ENCODE measurements at regions not wholly inside any gene's neighbourhood (a gene's known extent, or its start where the extent isn't known, plus 50 kb on each side); places are given as distances from the start of the nearest gene placed in this dataset.
"Not testable (repeated sequence)": the region's sequence is repeated elsewhere in the genome, so short reads cannot be mapped to it uniquely, and the experiment has no call there.

- ATAC-seq, result no peak
- Histone ChIP-seq H3K9ac (ENCODE audit: low read length) (no peak overlapping the region), H3K36me3 (ENCODE audit: control insufficient read depth in 1 of 2, insufficient read depth in 2 of 2, low read length in 2 of 2) (no peaks in the 10 kb centered on the region), H4K20me1 (ENCODE audit: insufficient read depth) (no peaks in the 10 kb centered on the region), H3K4me3 (replicated peaks in 1 of 2; ENCODE audit: low read depth in 1 of 2, low read length in 2 of 2) (no peak overlapping the region), H3K9me2 (ENCODE audit: insufficient read depth) (no peaks in the 10 kb centered on the region), H3K4me1 (ENCODE audit: control insufficient read depth in 1 of 2, insufficient read depth in 2 of 2, low read length in 2 of 2) (no peaks in the 10 kb centered on the region), H3K9me3 (ENCODE audit: control insufficient read depth in 1 of 2, insufficient read depth in 1 of 2, low read depth in 1 of 2, low read length in 2 of 2) (no peaks in the 10 kb centered on the region), H3K27me3 (ENCODE audit: insufficient read depth, low read length) (no peaks in the 10 kb centered on the region), H3K4me2 (ENCODE audit: low read length) (no peak overlapping the region), H3K27ac (ENCODE audit: low read depth, low read length) (no peak overlapping the region), H3K79me2 (ENCODE audit: insufficient read depth, low read length) (no peaks in the 10 kb centered on the region), H2AFZ (ENCODE audit: low read depth, low read length, poor library complexity, severe bottlenecking) (no peak overlapping the region)
- ChIA-PET CTCF (no interaction called here), POLR2A (no interaction called here), RAD21 (ENCODE audit: low non-redundant PET in 1 of 2, low total read pairs in 2 of 2, uncharacterized antibody in 2 of 2, unreplicated experiment in 2 of 2) (no interaction called here)
- TF ChIP-seq EGR1 (IDR thresholded peaks at IDR 0.05; ENCODE audit: low read depth), result no peak
- intact Hi-C loops (cut with micrococcal nuclease), result no loop called here
- no TSS peak for BruUV-seq (replicated peaks)
- no peak for DNase-seq (ENCODE audit: low read depth, low spot score)
Measured at GRCh38 chr4:151583157-151583914, 174.4 kb downstream of the FHIP1A start.

GRCh38 chr4:151584101-151584500 is 175.1 kb downstream of the FHIP1A start:
- no peaks in the 10 kb centered on the region for H3K9me3 ChIP-seq (ENCODE audit: control insufficient read depth in 1 of 2, insufficient read depth in 1 of 2, low read depth in 1 of 2, low read length in 2 of 2)
- intact Hi-C loops (cut with micrococcal nuclease), result no loop called here
- TF ChIP-seq TCF7L2 (IDR thresholded peaks at IDR 0.05; ENCODE audit: borderline replicate concordance, extremely low read depth, insufficient read depth, insufficient read length), result no peak
- no peak for TF ChIP-seq ZFX (IDR thresholded peaks at IDR 0.05)
- no peak for TF ChIP-seq MAX (IDR thresholded peaks at IDR 0.05)
- no peak for TF ChIP-seq SRF (IDR thresholded peaks at IDR 0.05; ENCODE audit: low read depth)
- no peak for TF ChIP-seq EZH2phosphoT487 (IDR thresholded peaks at IDR 0.05; ENCODE audit: borderline replicate concordance)
- no peak for TF ChIP-seq CEBPB (IDR thresholded peaks at IDR 0.05; ENCODE audit: low read depth)
- TF ChIP-seq FOSL1 (IDR thresholded peaks at IDR 0.05; ENCODE audit: low read depth), result no peak
- H3K9me2 ChIP-seq (ENCODE audit: insufficient read depth), result no peaks in the 10 kb centered on the region
- no peaks in the 10 kb centered on the region for H4K20me1 ChIP-seq (ENCODE audit: insufficient read depth)
- no peak overlapping the region for H3K9ac ChIP-seq (ENCODE audit: low read length)
- no peak for DNase-seq (ENCODE audit: low read depth, low spot score)
- H2AFZ ChIP-seq (ENCODE audit: low read depth, low read length, poor library complexity, severe bottlenecking), result no peak overlapping the region
- POLR2A ChIA-PET, result no interaction called here
- CTCF ChIA-PET, result no interaction called here
- no peak overlapping the region for H3K4me2 ChIP-seq (ENCODE audit: low read length)
- H3K4me3 ChIP-seq (replicated peaks in 1 of 2; ENCODE audit: low read depth in 1 of 2, low read length in 2 of 2), result no peak overlapping the region
- no TSS peak for BruUV-seq (replicated peaks)
- H3K79me2 ChIP-seq (ENCODE audit: insufficient read depth, low read length), result no peaks in the 10 kb centered on the region
- RAD21 ChIA-PET (ENCODE audit: low non-redundant PET in 1 of 2, low total read pairs in 2 of 2, uncharacterized antibody in 2 of 2, unreplicated experiment in 2 of 2), result no interaction called here
- no peaks in the 10 kb centered on the region for H3K27me3 ChIP-seq (ENCODE audit: insufficient read depth, low read length)
- H3K4me1 ChIP-seq (ENCODE audit: control insufficient read depth in 1 of 2, insufficient read depth in 2 of 2, low read length in 2 of 2), result no peaks in the 10 kb centered on the region
- no peak for ATAC-seq
- no peaks in the 10 kb centered on the region for H3K36me3 ChIP-seq (ENCODE audit: control insufficient read depth in 1 of 2, insufficient read depth in 2 of 2, low read length in 2 of 2)
- H3K27ac ChIP-seq (ENCODE audit: low read depth, low read length), result no peak overlapping the region

DNA sequence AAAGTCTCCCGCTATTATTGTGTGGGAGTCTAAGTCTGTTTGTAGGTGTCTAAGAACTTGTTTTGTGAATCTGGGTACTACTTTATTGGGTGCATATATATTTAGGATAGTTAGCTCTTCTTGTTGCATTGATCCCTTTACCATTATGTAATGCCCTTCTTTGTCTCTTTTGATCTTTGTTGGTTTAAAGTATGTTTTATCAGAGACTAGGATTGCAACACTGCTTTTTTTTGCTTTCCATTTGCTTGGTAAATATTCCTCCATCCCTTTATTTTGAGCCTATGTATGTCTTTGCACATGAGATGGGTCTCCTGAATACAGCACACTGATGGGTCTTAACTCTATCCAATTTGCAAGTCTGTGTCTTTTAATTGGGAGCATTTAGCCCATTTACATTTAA is 165.2 kb downstream of the GATB start:
- H3K79me2 ChIP-seq (ENCODE audit: insufficient read depth, low read length); H2AFZ ChIP-seq (ENCODE audit: low read depth, low read length, poor library complexity, severe bottlenecking); H3K4me3 ChIP-seq (replicated peaks in 1 of 2; ENCODE audit: low read depth in 1 of 2, low read length in 2 of 2); H3K27me3 ChIP-seq (ENCODE audit: insufficient read depth, low read length); H3K4me1 ChIP-seq (ENCODE audit: control insufficient read depth in 1 of 2, insufficient read depth in 2 of 2, low read length in 2 of 2); RAD21 ChIA-PET (ENCODE audit: low non-redundant PET in 1 of 2, low total read pairs in 2 of 2, uncharacterized antibody in 2 of 2, unreplicated experiment in 2 of 2); BruUV-seq (replicated peaks); CTCF ChIA-PET; H3K9ac ChIP-seq (ENCODE audit: low read length); POLR2A ChIA-PET; H3K9me2 ChIP-seq (ENCODE audit: insufficient read depth); H3K27ac ChIP-seq (ENCODE audit: low read depth, low read length); H3K4me2 ChIP-seq (ENCODE audit: low read length); DNase-seq (ENCODE audit: low read depth, low spot score); ATAC-seq; H3K9me3 ChIP-seq (ENCODE audit: control insufficient read depth in 1 of 2, insufficient read depth in 1 of 2, low read depth in 1 of 2, low read length in 2 of 2); intact Hi-C loops (cut with micrococcal nuclease); H4K20me1 ChIP-seq (ENCODE audit: insufficient read depth); H3K36me3 ChIP-seq (ENCODE audit: control insufficient read depth in 1 of 2, insufficient read depth in 2 of 2, low read length in 2 of 2): not testable (repeated sequence)

DNA sequence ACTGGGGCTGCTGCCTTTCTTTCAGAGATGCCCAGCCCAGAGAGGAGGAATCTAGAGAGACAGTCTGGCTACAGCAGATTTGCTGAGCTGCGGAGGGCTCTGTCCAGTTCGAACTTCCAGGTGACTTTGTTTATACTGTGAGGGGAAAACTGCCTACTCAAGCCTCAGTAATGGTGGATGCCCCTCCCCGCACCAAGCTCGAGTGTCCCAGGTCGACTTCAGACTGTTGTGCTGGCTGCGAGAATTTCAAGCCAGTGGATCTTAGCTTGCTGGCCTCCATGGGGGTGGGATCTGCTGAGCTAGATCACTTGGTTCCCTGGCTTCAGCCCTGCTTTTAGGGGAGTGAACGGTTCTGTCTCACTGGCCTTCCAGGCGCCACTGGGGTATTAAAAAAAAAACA is 163.1 kb downstream of the GATB start:
- H4K20me1 ChIP-seq (ENCODE audit: insufficient read depth); ATAC-seq; H3K9me2 ChIP-seq (ENCODE audit: insufficient read depth); CTCF ChIA-PET; H2AFZ ChIP-seq (ENCODE audit: low read depth, low read length, poor library complexity, severe bottlenecking); RAD21 ChIA-PET (ENCODE audit: low non-redundant PET in 1 of 2, low total read pairs in 2 of 2, uncharacterized antibody in 2 of 2, unreplicated experiment in 2 of 2); intact Hi-C loops (cut with micrococcal nuclease); H3K4me2 ChIP-seq (ENCODE audit: low read length); DNase-seq (ENCODE audit: low read depth, low spot score); H3K36me3 ChIP-seq (ENCODE audit: control insufficient read depth in 1 of 2, insufficient read depth in 2 of 2, low read length in 2 of 2); H3K9ac ChIP-seq (ENCODE audit: low read length); H3K4me3 ChIP-seq (replicated peaks in 1 of 2; ENCODE audit: low read depth in 1 of 2, low read length in 2 of 2); BruUV-seq (replicated peaks); H3K4me1 ChIP-seq (ENCODE audit: control insufficient read depth in 1 of 2, insufficient read depth in 2 of 2, low read length in 2 of 2); H3K9me3 ChIP-seq (ENCODE audit: control insufficient read depth in 1 of 2, insufficient read depth in 1 of 2, low read depth in 1 of 2, low read length in 2 of 2); H3K27ac ChIP-seq (ENCODE audit: low read depth, low read length); H3K79me2 ChIP-seq (ENCODE audit: insufficient read depth, low read length); POLR2A ChIA-PET; H3K27me3 ChIP-seq (ENCODE audit: insufficient read depth, low read length): not testable (repeated sequence)
